GM12878 (cell line): ENCODE measurements at regions not wholly inside any gene's neighbourhood (a gene's known extent, or its start where the extent isn't known, plus 50 kb on each side); places are given as distances from the start of the nearest gene placed in this dataset.

Experiments used
- ATAC-seq: fragments of 200-7000 bp; cut with Tn5 transposase; 3 replicates; pipeline ENCODE4 v1.9.1; 2020; ENCODE audit warnings: mild to moderate bottlenecking, moderate library complexity
- BruUV-seq: library from RNA; stranded (reverse); fragments of 400-500 nt; replicated peaks from 2 replicates; lab custom pipeline; 2021; lab: Mats Ljungman, UMichigan
- CTCF ChIA-PET: fragments of 300-600 bp; sonication (Branson Sonifier 250); formaldehyde crosslinking; extraction: SDS; loops from one replicate; lab custom pipeline; 2021; ENCODE audit warnings: inconsistent platforms; lab: Yijun Ruan, JAX
- POLR2A ChIA-PET: fragments of 350-600 bp; formaldehyde crosslinking; extraction: SDS; loops from one replicate; lab custom pipeline; 2021; ENCODE audit warnings: inconsistent platforms; lab: Charles Lee
- RAD21 ChIA-PET: fragments of 300-600 bp; sonication (Branson Sonifier 250); formaldehyde crosslinking; loops from one replicate; lab custom pipeline; 2023; ENCODE audit warnings: antibody characterized with exemption; ENCODE audit not compliant: unreplicated experiment; lab: Charles Lee
- SMC1A ChIA-PET: fragments of 300-600 bp; sonication (Branson Sonifier 250); formaldehyde crosslinking; loops from one replicate; lab custom pipeline; 2023; ENCODE audit not compliant: unreplicated experiment, uncharacterized antibody; lab: Charles Lee
- DNase-seq: peaks from one replicate; pipeline ENCODE4 v3.0.0-alpha.2; 2011; ENCODE audit warnings: low read depth, low spot score
- FAIRE-seq: peaks from 3 replicates; lab custom pipeline; 2011; peaks lifted over from hg19 to GRCh38; lab: Jason Lieb, UNC
- H2AFZ ChIP-seq: 2 replicates; pipeline ENCODE4 v1.6.0; 2011; ENCODE audit warnings: low read depth, low read length, control low read depth; ENCODE audit not compliant: control insufficient read depth
- H3K27ac ChIP-seq: 2 replicates; pipeline ENCODE4 v1.5.1; 2011; ENCODE audit warnings: control low read depth; ENCODE audit not compliant: control insufficient read depth, insufficient read depth
- H3K27me3 ChIP-seq, 2 experiments: replicated peaks in 1 of 2; 2 replicates each; pipeline versions ENCODE4 v1.6.0 to v1.6.1; 2011; ENCODE audit warnings: low read length in 1 of 2; ENCODE audit not compliant: control insufficient read depth in 2 of 2, insufficient read depth in 2 of 2
- H3K36me3 ChIP-seq, 2 experiments: 2 replicates each; pipeline ENCODE4 v1.5.1; 2011; ENCODE audit warnings: low read length in 1 of 2; ENCODE audit not compliant: control insufficient read depth in 2 of 2, insufficient read depth in 2 of 2
- H3K4me1 ChIP-seq: 2 replicates; pipeline ENCODE4 v1.6.1; 2011; ENCODE audit warnings: mild to moderate bottlenecking, low read length, moderate library complexity, mixed read lengths; ENCODE audit not compliant: control insufficient read depth, insufficient read depth
- H3K4me2 ChIP-seq: 2 replicates; pipeline ENCODE4 v1.6.0; 2011; ENCODE audit warnings: control low read depth; ENCODE audit not compliant: control insufficient read depth, insufficient read depth
- H3K4me3 ChIP-seq: fragments of 200-600 bp; sonication (generic); 2 replicates; pipeline ENCODE4 v1.5.1; 2016
- H3K79me2 ChIP-seq: 2 replicates; pipeline ENCODE4 v1.6.0; 2011; ENCODE audit warnings: low read length; ENCODE audit not compliant: control insufficient read depth, insufficient read depth
- H3K9ac ChIP-seq: 2 replicates; pipeline ENCODE4 v1.8.0; 2011; ENCODE audit warnings: low read length, control low read depth, mixed read lengths; ENCODE audit not compliant: control insufficient read depth, insufficient read depth
- H3K9me3 ChIP-seq: replicated peaks from 3 replicates; pipeline ENCODE4 v1.5.1; 2011; ENCODE audit warnings: mild to moderate bottlenecking, low read length; ENCODE audit not compliant: control insufficient read depth, insufficient read depth
- H4K20me1 ChIP-seq: 2 replicates; pipeline ENCODE4 v1.6.0; 2011; ENCODE audit not compliant: control insufficient read depth, insufficient read depth
- BACH1 ChIP-seq: fragments of 450-650 bp; IDR thresholded peaks from 2 replicates; pipeline ENCODE4 v1.6.1; 2017; ENCODE audit warnings: mild to moderate bottlenecking, borderline replicate concordance
- BCL11A ChIP-seq: IDR thresholded peaks from 2 replicates; pipeline ENCODE4 v1.6.1; 2011; ENCODE audit warnings: low read depth, low read length
- CUX1 ChIP-seq: IDR thresholded peaks from 2 replicates; pipeline ENCODE4 v1.6.1; 2012; ENCODE audit warnings: improper control_type of control experiment, low read depth, low read length; ENCODE audit not compliant: insufficient replicate concordance
- ELK1 ChIP-seq: IDR thresholded peaks from 2 replicates; pipeline ENCODE4 v1.6.1; 2012; ENCODE audit warnings: low read depth, low read length, improper control_type of control experiment
- HDAC6 ChIP-seq: fragments of 200-600 bp; sonication (generic); IDR thresholded peaks from one replicate; pipeline ENCODE4 v1.8.0; 2017; ENCODE audit warnings: antibody characterized with exemption; ENCODE audit not compliant: unreplicated experiment
- IRF5 ChIP-seq: fragments of 450-650 bp; IDR thresholded peaks from 2 replicates; pipeline ENCODE4 v1.6.1; 2017; ENCODE audit warnings: borderline replicate concordance
- KDM1A ChIP-seq: fragments of 200-600 bp; sonication (generic); IDR thresholded peaks from 2 replicates; pipeline ENCODE4 v1.6.1; 2016; ENCODE audit warnings: borderline replicate concordance
- LARP7 ChIP-seq: fragments of 450-650 bp; IDR thresholded peaks from 2 replicates; pipeline ENCODE4 v1.6.1; 2017; ENCODE audit warnings: mild to moderate bottlenecking
- NR2F1 ChIP-seq: fragments of 450-650 bp; conservative IDR thresholded peaks from 2 replicates; pipeline ENCODE4 v1.6.1; 2017; ENCODE audit warnings: mild to moderate bottlenecking
- PKNOX1 ChIP-seq: fragments of 450-650 bp; IDR thresholded peaks from 2 replicates; pipeline ENCODE4 v1.6.1; 2016; ENCODE audit warnings: mild to moderate bottlenecking
- SP1 ChIP-seq: IDR thresholded peaks from one replicate; pipeline ENCODE4 v1.6.1; 2011; ENCODE audit warnings: low read depth, low read length
- WGBS: methylation state at CpG from one replicate; pipeline ENCODE4 v1.1.6; 2016; ENCODE audit warnings: low lambda C conversion rate; ENCODE audit not compliant: insufficient replicate concordance, insufficient coverage; ENCODE audit errors: missing lambda C conversion rate; 5-methylcytosine and 5-hydroxymethylcytosine counted together
- in situ Hi-C: fragments of 300-500 bp; cut with MboI; formaldehyde crosslinking; loops from 9 replicates; pipeline ENCODE4 v1.14.3; 2018; ENCODE audit warnings: mixed read lengths
- intact Hi-C: fragments of 100-400 bp; cut with micrococcal nuclease; formaldehyde crosslinking; loops from one replicate; pipeline ENCODE4 v1.14.2; 2022; ENCODE audit not compliant: unreplicated experiment

- TF ChIP-seq IRF5 = no peak
- TF ChIP-seq PKNOX1 = no peak
- TF ChIP-seq BACH1 = no peak
Measured at GRCh38 chr18:71437511-71437910, 1106.6 kb downstream of the CBLN2 start (continued).

GRCh38 chr18:71433373-71433772, 1110.8 kb downstream of the CBLN2 start:
- Histone ChIP-seq H3K9me3 (no peaks in the 10 kb centered on the region), H3K27ac (no peak overlapping the region), H3K9ac (no peak overlapping the region), H3K27me3 (no peaks in the 10 kb centered on the region), H3K4me3 (no peak overlapping the region), H2AFZ (no peak overlapping the region), H4K20me1 (no peaks in the 10 kb centered on the region)
- in situ Hi-C loops = no loop called here
- BruUV-seq = no TSS peak
- intact Hi-C loops = no loop called here
- ChIA-PET SMC1A (no interaction called here), CTCF (no interaction called here), RAD21 (no interaction called here)
- FAIRE-seq = no peak
- TF ChIP-seq HDAC6 (no peak), LARP7 (no peak), NR2F1 (no peak), BCL11A (no peak), KDM1A (no peak), ELK1 (no peak), SP1 (no peak), CUX1 (no peak)
- TF ChIP-seq, all 136 proteins: peak for 0
- POLR2A ChIA-PET = no interaction called here
- H3K36me3 ChIP-seq = no peaks in the 10 kb centered on the region
- no peak overlapping the region for H3K4me2 ChIP-seq
- no peaks in the 10 kb centered on the region for H3K4me1 ChIP-seq
- no peaks in the 10 kb centered on the region for H3K79me2 ChIP-seq
- DNase-seq = no peak
- ATAC-seq = no peak
- 18% methylated on average over 2 of the region's 2 CpGs for WGBS
